Astrocyte of the hippocampus (primary cell): ENCODE measurements at regions not wholly inside any gene's neighbourhood (a gene's known extent, or its start where the extent isn't known, plus 50 kb on each side); places are given as distances from the start of the nearest gene placed in this dataset.

Experiments used
- DNase-seq: peaks from one replicate; pipeline ENCODE4 v3.0.0; 2011; ENCODE audit warnings: low read depth, low spot score

- no peak for DNase-seq
These were observed 444.9 kb upstream of the CLINT1 start for GRCh38 chr5:158303883-158304282.

GRCh38 chr5:158303275-158303674 is 444.3 kb upstream of the CLINT1 start:
- DNase-seq, result no peak

GRCh38 chr5:158302029-158302428 is 443.1 kb upstream of the CLINT1 start:
- no peak for DNase-seq

GRCh38 chr5:158301186-158301585 is 442.2 kb upstream of the CLINT1 start:
- DNase-seq, result no peak

GRCh38 chr5:158300256-158300655 is 441.3 kb upstream of the CLINT1 start:
- DNase-seq, result no peak

GRCh38 chr5:158297002-158297527 is 438.1 kb upstream of the CLINT1 start:
- no peak for DNase-seq

GRCh38 chr5:158294701-158295100 is 435.8 kb upstream of the CLINT1 start:
- DNase-seq, result no peak

GRCh38 chr5:158292981-158293380 is 434.0 kb upstream of the CLINT1 start:
- DNase-seq, result no peak

- DNase-seq, result no peak
These were observed 431.0 kb upstream of the CLINT1 start for GRCh38 chr5:158289967-158290366.

GRCh38 chr5:158288272-158288657 is 429.3 kb upstream of the CLINT1 start:
- DNase-seq, result no peak

GRCh38 chr5:158287643-158288271 is 428.8 kb upstream of the CLINT1 start:
- peak; percentile 76 for DNase-seq

- no peak for DNase-seq
These were observed 427.9 kb upstream of the CLINT1 start for GRCh38 chr5:158286827-158287226.

GRCh38 chr5:158285698-158286097 is 426.8 kb upstream of the CLINT1 start:
- no peak for DNase-seq

GRCh38 chr5:158284242-158284641 is 425.3 kb upstream of the CLINT1 start:
- DNase-seq, result no peak

- DNase-seq, result no peak
These were observed 424.5 kb upstream of the CLINT1 start for GRCh38 chr5:158283397-158283796.

GRCh38 chr5:158278216-158278925 is 419.4 kb upstream of the CLINT1 start:
- no peak for DNase-seq

GRCh38 chr5:158277276-158277675 is 418.3 kb upstream of the CLINT1 start:
- no peak for DNase-seq

GRCh38 chr5:158276692-158277091 is 417.7 kb upstream of the CLINT1 start:
- DNase-seq, result no peak

- no peak for DNase-seq
These were observed 416.6 kb upstream of the CLINT1 start for GRCh38 chr5:158275511-158275910.

- DNase-seq, result no peak
These were observed 414.1 kb upstream of the CLINT1 start for GRCh38 chr5:158273035-158273434.

- no peak for DNase-seq
These were observed 413.5 kb upstream of the CLINT1 start for GRCh38 chr5:158272409-158272808.

GRCh38 chr5:158270996-158271554 is 412.1 kb upstream of the CLINT1 start:
- no peak for DNase-seq

- DNase-seq, result no peak
These were observed 409.3 kb upstream of the CLINT1 start for GRCh38 chr5:158268286-158268685.
